ENCODE measurements at regions not wholly inside any gene's neighbourhood (a gene's known extent, or its start where the extent isn't known, plus 50 kb on each side); places are given as distances from the start of the nearest gene placed in this dataset.
"Not testable (repeated sequence)": the region's sequence is repeated elsewhere in the genome, so short reads cannot be mapped to it uniquely, and the experiment has no call there.

GRCh38 chr4:42252315-42252714 is 99.9 kb upstream of the BEND4 start:
- in situ Hi-C loops (cut with MboI; ENCODE audit: low pct_ligation_motif_present in 1 of 4, low pct_unique_long_range_greater_than_20kb in 1 of 4, low sequenced_read_pairs in 3 of 4): no loop called here
- TF ChIP-seq CTCF (IDR thresholded peaks at IDR 0.05) (no peak), POLR2AphosphoS5 (IDR thresholded peaks at IDR 0.05) (no peak), POLR2A (IDR thresholded peaks at IDR 0.05) (no peak), EP300 (IDR thresholded peaks at IDR 0.05; ENCODE audit: low read depth) (no peak)
- 65 to 77% methylated on average over 3 of the region's 3 CpGs for WGBS, 2 donors (ENCODE audit: low coverage in 1 of 2)
- intact Hi-C loops (cut with DNase I; ENCODE audit: low total_unique reads): no loop called here
- DNase-seq: no peak
- H3K27ac ChIP-seq: no peak overlapping the region
- no peaks in the 10 kb centered on the region for H3K4me1 ChIP-seq
- no peaks in the 10 kb centered on the region for H3K27me3 ChIP-seq
- H3K36me3 ChIP-seq: no peaks in the 10 kb centered on the region
- H3K4me3 ChIP-seq: no peak overlapping the region
- no peaks in the 10 kb centered on the region for H3K9me3 ChIP-seq

- in situ Hi-C loops (cut with MboI; ENCODE audit: low pct_ligation_motif_present in 1 of 4, low pct_unique_long_range_greater_than_20kb in 1 of 4, low sequenced_read_pairs in 3 of 4); H3K4me1 ChIP-seq; H3K36me3 ChIP-seq; H3K4me3 ChIP-seq; H3K27ac ChIP-seq; H3K9me3 ChIP-seq; intact Hi-C loops (cut with DNase I; ENCODE audit: low total_unique reads); H3K27me3 ChIP-seq; DNase-seq: not testable (repeated sequence)
- 91 to 92% methylated on average over 5 to 6 of the region's 6 CpGs for WGBS, 2 donors (ENCODE audit: low coverage in 1 of 2)
Measured at GRCh38 chr4:42257645-42258044, 105.2 kb upstream of the BEND4 start.

GRCh38 chr4:42262701-42263490 is 110.4 kb upstream of the BEND4 start:
- intact Hi-C loops (cut with DNase I; ENCODE audit: low total_unique reads) (no loop called here), in situ Hi-C loops (cut with MboI; ENCODE audit: low pct_ligation_motif_present in 1 of 4, low pct_unique_long_range_greater_than_20kb in 1 of 4, low sequenced_read_pairs in 3 of 4) (no loop called here)

GRCh38 chr4:42265782-42266602 is 113.5 kb upstream of the BEND4 start:
- Histone ChIP-seq H3K27me3 (no peaks in the 10 kb centered on the region), H3K9me3 (no peaks in the 10 kb centered on the region), H3K4me3 (no peak overlapping the region), H3K36me3 (no peaks in the 10 kb centered on the region), H3K4me1 (no peaks in the 10 kb centered on the region), H3K27ac (no peak overlapping the region)
- WGBS, 2 donors (ENCODE audit: low coverage in 1 of 2): 92% methylated on average over 18 of the region's 20 CpGs; no CpG with 5 or more reads in 1 of the 2 donors
- TF ChIP-seq POLR2A (IDR thresholded peaks at IDR 0.05): no peak
- TF ChIP-seq POLR2AphosphoS5 (IDR thresholded peaks at IDR 0.05): no peak
- TF ChIP-seq EP300 (IDR thresholded peaks at IDR 0.05; ENCODE audit: low read depth): no peak
- TF ChIP-seq CTCF (IDR thresholded peaks at IDR 0.05): no peak
- in situ Hi-C loops (cut with MboI; ENCODE audit: low pct_ligation_motif_present in 1 of 4, low pct_unique_long_range_greater_than_20kb in 1 of 4, low sequenced_read_pairs in 3 of 4): no loop called here
- no peak for DNase-seq
- intact Hi-C loops (cut with DNase I; ENCODE audit: low total_unique reads): no loop called here

More at GRCh38 chr4:42262701-42263490, 110.4 kb upstream of the BEND4 start:
- 59 to 61% methylated on average over 8 of the region's 8 CpGs for WGBS, 2 donors (ENCODE audit: low coverage in 1 of 2)
- H3K9me3 ChIP-seq: no peaks in the 10 kb centered on the region
- no peak for DNase-seq
- TF ChIP-seq CTCF (IDR thresholded peaks at IDR 0.05): no peak
- no peak for TF ChIP-seq EP300 (IDR thresholded peaks at IDR 0.05; ENCODE audit: low read depth)
- TF ChIP-seq POLR2AphosphoS5 (IDR thresholded peaks at IDR 0.05): no peak
- TF ChIP-seq POLR2A (IDR thresholded peaks at IDR 0.05): no peak
- no peaks in the 10 kb centered on the region for H3K27me3 ChIP-seq
- H3K4me1 ChIP-seq: no peaks in the 10 kb centered on the region
- no peak overlapping the region for H3K4me3 ChIP-seq
- no peaks in the 10 kb centered on the region for H3K36me3 ChIP-seq
- no peak overlapping the region for H3K27ac ChIP-seq

Measured in transverse colon (tissue), 4 donors.